ENCODE measurements at regions not wholly inside any gene's neighbourhood (a gene's known extent, or its start where the extent isn't known, plus 50 kb on each side); places are given as distances from the start of the nearest gene placed in this dataset.

DNA sequence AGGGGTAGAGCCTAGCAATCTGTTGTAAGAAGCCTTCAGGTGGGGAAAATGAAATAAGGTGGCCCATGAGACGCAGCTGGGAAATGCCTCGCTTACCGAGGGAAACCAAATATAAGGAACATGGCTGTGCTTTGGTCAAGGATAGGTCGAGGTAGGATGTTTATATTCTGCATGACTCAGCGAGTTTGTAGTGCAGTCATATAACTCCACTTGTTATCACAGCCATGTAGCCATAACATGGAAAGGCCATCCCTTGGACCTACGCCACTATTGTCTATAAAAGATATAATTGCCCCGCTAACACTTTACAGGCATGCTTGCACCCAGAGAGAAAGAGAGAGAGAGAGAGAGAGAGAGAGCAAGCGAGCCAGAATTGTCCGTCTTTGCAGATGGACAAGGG is 80.9 kb upstream of the GLRA2 start (continued):
- TF ChIP-seq FOXP4 (CRISPR knock-in tag; IDR thresholded peaks at IDR 0.05) = no peak

GRCh38 chrX:14440106-14440505 is 89.2 kb upstream of the GLRA2 start:
- ChIA-PET CTCF (no interaction called here), POLR2A (no interaction called here)
- no peak overlapping the region for H3K4me3 Mint-ChIP-seq
- H3K27ac Mint-ChIP-seq = no peak overlapping the region
- H3K9me3 Mint-ChIP-seq = no peaks in the 10 kb centered on the region
- H3K27me3 Mint-ChIP-seq (ENCODE audit: low read depth) = no peaks in the 10 kb centered on the region
- DNase-seq (ENCODE audit: low spot score) (no peak), ATAC-seq (no peak)
- no peak for TF ChIP-seq PRRX2 (CRISPR knock-in tag; IDR thresholded peaks at IDR 0.05)
- TF ChIP-seq, protein P1, sequence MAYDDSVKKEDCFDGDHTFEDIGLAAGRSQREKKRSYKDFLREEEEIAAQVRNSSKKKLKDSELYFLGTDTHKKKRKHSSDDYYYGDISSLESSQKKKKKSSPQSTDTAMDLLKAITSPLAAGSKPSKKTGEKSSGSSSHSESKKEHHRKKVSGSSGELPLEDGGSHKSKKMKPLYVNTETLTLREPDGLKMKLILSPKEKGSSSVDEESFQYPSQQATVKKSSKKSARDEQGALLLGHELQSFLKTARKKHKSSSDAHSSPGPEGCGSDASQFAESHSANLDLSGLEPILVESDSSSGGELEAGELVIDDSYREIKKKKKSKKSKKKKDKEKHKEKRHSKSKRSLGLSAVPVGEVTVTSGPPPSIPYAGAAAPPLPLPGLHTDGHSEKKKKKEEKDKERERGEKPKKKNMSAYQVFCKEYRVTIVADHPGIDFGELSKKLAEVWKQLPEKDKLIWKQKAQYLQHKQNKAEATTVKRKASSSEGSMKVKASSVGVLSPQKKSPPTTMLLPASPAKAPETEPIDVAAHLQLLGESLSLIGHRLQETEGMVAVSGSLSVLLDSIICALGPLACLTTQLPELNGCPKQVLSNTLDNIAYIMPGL (CRISPR knock-in tag; IDR thresholded peaks at IDR 0.05) = no peak
- TF ChIP-seq, protein P2, sequence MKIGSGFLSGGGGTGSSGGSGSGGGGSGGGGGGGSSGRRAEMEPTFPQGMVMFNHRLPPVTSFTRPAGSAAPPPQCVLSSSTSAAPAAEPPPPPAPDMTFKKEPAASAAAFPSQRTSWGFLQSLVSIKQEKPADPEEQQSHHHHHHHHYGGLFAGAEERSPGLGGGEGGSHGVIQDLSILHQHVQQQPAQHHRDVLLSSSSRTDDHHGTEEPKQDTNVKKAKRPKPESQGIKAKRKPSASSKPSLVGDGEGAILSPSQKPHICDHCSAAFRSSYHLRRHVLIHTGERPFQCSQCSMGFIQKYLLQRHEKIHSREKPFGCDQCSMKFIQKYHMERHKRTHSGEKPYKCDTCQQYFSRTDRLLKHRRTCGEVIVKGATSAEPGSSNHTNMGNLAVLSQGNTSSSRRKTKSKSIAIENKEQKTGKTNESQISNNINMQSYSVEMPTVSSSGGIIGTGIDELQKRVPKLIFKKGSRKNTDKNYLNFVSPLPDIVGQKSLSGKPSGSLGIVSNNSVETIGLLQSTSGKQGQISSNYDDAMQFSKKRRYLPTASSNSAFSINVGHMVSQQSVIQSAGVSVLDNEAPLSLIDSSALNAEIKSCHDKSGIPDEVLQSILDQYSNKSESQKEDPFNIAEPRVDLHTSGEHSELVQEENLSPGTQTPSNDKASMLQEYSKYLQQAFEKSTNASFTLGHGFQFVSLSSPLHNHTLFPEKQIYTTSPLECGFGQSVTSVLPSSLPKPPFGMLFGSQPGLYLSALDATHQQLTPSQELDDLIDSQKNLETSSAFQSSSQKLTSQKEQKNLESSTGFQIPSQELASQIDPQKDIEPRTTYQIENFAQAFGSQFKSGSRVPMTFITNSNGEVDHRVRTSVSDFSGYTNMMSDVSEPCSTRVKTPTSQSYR (CRISPR knock-in tag; IDR thresholded peaks at IDR 0.05) = no peak
- peaks cover 4% of the 10 kb centered on the region; the same call in 1 of the 2 replicates for H3K4me1 Mint-ChIP-seq
- no peaks in the 10 kb centered on the region for H3K36me3 Mint-ChIP-seq

DNA sequence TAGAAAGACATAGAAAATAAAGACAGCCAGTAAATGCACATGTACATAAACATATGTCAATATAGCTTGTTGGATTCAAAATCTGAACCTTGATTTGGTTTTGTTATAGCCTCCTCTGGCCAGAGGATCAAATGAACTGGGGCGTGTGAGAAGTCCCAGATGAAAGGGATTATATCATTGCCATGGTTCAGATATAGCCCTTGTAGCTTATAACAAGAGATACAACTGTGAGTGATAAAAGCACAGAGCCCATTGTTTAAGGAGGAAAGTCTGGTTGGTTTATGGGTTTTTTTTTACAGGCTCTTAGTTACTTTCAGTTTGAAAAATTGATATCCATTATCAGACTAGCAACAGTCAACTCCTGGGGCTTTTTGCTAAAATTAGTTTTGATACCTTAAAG is 101.7 kb upstream of the GLRA2 start:
- H3K4me3 Mint-ChIP-seq = no peak overlapping the region
- no peaks in the 10 kb centered on the region for H3K36me3 Mint-ChIP-seq
- POLR2A ChIA-PET = no interaction called here
- H3K9me3 Mint-ChIP-seq = no peaks in the 10 kb centered on the region
- H3K4me1 Mint-ChIP-seq = no peaks in the 10 kb centered on the region
- ATAC-seq (no peak), DNase-seq (ENCODE audit: low spot score) (no peak)
- no peaks in the 10 kb centered on the region for H3K27me3 Mint-ChIP-seq (ENCODE audit: low read depth)
- CTCF ChIA-PET = no interaction called here
- H3K27ac Mint-ChIP-seq = no peak overlapping the region
- TF ChIP-seq IRF2 (CRISPR knock-in tag; IDR thresholded peaks at IDR 0.05; ENCODE audit: borderline replicate concordance, low read depth) (no peak), MYBL2 (CRISPR knock-in tag; IDR thresholded peaks at IDR 0.05) (no peak), ETV6 (CRISPR knock-in tag; IDR thresholded peaks at IDR 0.05) (no peak), ESRRA (CRISPR knock-in tag; IDR thresholded peaks at IDR 0.05; ENCODE audit: borderline replicate concordance) (no peak), ZSCAN18 (CRISPR knock-in tag; IDR thresholded peaks at IDR 0.05) (no peak), ATF6 (CRISPR knock-in tag; IDR thresholded peaks at IDR 0.05) (no peak), KAT7 (CRISPR knock-in tag; IDR thresholded peaks at IDR 0.05; ENCODE audit: borderline replicate concordance) (no peak), ZNF121 (CRISPR knock-in tag; IDR thresholded peaks at IDR 0.05) (no peak), GTF2I (CRISPR knock-in tag; conservative IDR thresholded peaks at IDR 0.05) (no peak), EMX1 (CRISPR knock-in tag; IDR thresholded peaks at IDR 0.05) (no peak), JUN (CRISPR knock-in tag; IDR thresholded peaks at IDR 0.05) (no peak), HMGA2 (CRISPR knock-in tag; IDR thresholded peaks at IDR 0.05) (no peak), ZNF396 (CRISPR knock-in tag; IDR thresholded peaks at IDR 0.05; ENCODE audit: borderline replicate concordance) (no peak)
- TF ChIP-seq, protein P1 (CRISPR knock-in tag; IDR thresholded peaks at IDR 0.05) = no peak
- TF ChIP-seq, protein P3, sequence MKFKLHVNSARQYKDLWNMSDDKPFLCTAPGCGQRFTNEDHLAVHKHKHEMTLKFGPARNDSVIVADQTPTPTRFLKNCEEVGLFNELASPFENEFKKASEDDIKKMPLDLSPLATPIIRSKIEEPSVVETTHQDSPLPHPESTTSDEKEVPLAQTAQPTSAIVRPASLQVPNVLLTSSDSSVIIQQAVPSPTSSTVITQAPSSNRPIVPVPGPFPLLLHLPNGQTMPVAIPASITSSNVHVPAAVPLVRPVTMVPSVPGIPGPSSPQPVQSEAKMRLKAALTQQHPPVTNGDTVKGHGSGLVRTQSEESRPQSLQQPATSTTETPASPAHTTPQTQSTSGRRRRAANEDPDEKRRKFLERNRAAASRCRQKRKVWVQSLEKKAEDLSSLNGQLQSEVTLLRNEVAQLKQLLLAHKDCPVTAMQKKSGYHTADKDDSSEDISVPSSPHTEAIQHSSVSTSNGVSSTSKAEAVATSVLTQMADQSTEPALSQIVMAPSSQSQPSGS (CRISPR knock-in tag; IDR thresholded peaks at IDR 0.05; ENCODE audit: borderline replicate concordance, low read depth) = no peak
